Left forelimb (tissue), 1 donor: ENCODE measurements at regions not wholly inside any gene's neighbourhood (a gene's known extent, or its start where the extent isn't known, plus 50 kb on each side); places are given as distances from the start of the nearest gene placed in this dataset.
"Not testable (repeated sequence)": the region's sequence is repeated elsewhere in the genome, so short reads cannot be mapped to it uniquely, and the experiment has no call there.

ENCODE experiments used
- DNase-seq: peaks from one replicate; pipeline ENCODE4 v3.0.0-alpha.2; 2018; ENCODE audit warnings: low spot score

DNA sequence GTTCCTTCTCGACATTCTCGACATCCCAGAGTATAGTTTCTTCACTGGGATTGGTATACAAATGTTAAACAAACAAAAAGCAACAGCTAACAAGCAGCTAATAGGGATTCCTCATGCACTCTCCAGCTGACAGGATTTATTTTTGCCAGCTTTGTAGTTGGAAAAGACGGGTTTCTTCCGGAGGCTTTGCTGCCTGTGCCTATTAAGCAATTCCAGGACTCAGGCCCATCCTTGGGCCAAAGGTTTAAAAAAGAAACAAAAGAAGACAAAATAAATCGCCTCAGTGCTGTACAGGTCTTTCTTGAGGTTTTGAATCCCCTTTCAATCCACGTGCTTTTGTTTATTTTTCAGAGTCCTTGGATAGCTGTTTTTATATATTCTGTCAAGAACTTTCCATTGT, 1414.5 kb upstream of the PCDH9 start:
- no peak for DNase-seq

DNA sequence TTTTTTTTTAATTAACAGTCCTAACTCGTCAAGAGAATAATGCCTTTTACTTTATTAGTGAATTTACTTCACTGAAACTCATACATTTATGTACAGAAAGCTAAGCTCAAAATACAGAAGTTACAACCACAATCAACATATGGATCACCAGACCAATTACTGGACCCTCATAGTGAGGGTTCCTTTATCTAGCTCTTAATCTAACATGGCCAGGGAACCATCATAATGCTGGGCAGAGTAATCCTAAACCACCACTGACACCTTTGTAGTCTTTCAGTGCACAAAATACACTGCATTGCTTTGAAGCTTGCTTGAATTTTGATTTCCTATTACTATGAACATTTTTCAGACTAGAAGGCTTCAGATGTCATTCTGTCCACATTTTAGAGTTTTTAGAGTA, 1406.6 kb upstream of the PCDH9 start:
- no peak for DNase-seq

DNA sequence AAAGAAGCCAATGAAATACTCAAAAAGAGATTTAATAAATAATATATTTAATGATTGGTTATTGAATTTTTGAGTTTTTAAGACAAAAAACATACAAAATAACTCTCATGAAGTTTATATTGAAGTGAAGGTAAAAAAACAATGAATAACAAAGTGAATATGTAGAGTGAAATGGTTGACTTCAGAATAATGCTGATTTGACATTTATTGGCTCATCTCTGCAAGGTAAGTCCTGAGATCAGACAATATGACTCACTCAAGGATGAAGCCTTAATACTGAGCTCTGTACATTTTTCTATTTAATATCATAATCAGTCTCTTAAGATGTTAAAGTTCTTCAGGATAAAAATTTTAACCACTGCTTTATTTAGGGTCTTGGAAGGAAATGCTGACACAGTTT, 1398.9 kb upstream of the PCDH9 start:
- no peak for DNase-seq

DNA sequence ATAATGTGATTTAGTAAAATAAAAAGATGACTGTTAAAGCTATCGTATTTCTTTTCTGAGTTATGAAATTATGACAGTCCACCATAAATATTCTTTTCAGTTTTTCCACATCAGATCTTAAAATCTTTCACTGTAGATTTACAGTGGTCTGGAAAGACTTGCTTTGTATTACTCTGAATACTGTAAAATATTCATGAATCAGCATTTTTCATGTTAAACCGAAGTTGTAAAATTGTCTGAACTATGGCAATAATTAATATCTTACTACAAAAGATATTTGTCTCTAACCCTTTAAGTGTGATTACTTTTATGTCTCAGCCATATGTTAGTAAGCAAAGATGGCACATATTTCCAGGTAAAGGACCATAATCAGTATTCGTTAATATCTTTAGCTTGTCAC, 1397.2 kb upstream of the PCDH9 start:
- DNase-seq, result no peak

DNA sequence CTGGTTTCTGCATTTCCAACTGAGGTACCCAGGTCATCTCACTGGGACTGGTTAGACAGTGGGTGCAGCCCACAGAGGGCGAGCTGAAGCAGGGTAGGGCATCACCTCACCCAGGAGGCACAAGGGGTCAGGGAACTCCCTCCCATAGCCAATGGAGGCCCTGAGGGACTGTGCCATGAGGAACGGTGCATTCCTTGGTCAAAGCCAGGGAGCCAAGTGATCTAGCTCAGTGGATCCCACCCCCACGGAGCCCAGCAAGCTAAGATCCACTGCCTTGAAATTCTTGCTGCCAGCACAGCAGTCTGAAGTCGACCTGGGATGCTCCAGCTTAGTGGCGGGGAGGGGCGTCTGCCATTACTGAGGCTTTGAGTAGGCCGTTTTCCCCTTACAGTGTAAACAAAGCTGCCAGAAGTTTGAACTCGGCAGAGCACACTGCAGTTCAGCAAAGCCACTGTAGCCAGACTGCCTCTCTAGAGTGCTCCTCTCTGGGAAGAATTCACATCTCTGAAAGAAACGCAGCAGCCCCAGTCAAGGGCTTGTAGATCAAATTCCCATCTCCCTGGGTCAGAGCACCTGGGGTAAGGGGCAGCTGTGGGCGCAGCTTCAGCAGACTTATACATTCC, 1386.6 kb upstream of the PCDH9 start:
- no peak for DNase-seq

DNA sequence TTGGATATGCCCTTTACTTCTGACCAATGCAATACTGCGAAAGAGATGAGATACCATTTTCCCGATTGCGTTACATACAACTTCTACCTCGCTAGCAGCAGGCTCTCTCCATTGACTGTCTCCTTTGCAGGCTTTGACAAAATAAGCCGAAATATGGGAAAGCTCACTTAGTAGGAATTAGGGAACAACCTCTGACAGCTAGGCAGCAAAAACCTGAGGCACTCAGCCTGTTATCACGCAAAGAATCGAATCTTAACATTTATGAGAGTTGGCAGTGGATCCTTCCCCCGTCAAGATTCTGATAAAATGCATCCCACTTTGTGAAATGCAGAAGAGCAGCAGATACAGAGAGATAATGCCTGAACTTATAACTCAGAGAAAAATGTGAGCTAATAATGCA, 1379.5 kb upstream of the PCDH9 start:
- DNase-seq, result no peak

DNA sequence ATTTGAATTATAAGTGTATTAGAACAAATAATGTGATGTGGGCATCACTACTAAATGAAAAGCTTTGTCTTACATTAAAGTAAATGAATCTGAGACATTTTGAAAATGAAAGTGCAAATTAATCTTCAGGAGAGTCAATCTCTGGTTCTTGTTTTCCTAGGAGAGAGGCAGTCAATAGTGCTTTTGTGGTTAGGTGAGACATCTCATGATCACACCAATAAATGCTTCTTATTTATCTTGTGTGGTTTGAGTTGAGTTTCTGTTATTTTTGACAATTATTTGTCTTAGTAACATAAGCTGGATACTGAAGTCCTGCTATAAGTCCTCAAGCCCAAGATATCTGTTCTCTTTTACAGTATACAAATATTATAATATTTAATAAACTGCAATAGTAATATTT, 1378.0 kb upstream of the PCDH9 start:
- DNase-seq, result no peak

DNA sequence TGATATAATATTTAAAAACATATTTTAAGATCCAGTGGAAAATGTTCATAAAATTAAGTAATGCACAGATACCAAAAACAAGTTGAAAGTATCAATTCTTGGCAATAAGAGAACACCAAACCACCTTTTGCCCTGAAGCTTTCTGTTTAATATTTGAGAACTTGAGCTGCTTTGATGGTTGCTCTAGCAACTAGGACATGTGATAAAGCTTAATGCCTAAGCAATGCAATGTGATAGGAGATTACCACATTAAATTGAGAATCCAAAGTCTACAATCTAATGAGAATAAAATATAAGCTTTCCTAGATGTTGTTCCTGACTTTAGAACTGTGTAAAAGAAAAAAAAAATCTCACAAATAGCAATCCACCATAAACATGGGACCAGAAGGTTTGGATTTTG, 1367.5 kb upstream of the PCDH9 start:
- DNase-seq, result no peak

DNA sequence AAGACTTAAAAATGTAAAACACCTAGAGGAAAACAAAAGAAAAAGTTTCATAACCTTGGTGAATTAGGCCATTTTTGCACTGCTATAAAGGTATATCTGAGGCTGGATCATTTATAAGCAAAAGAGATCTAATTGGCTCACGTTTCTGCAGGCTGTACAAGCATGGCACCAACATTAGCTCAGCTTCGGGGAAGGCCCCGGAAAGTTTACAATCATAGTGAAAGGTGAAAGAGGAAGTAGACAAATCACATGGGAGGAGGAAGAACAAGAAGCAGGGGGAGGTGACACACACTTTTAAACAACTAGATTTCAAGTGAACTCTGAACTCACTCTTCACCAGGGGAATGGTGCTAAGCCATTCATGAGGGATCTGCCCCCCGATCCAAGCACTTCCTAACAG, 1358.5 kb upstream of the PCDH9 start:
- DNase-seq, result no peak

DNA sequence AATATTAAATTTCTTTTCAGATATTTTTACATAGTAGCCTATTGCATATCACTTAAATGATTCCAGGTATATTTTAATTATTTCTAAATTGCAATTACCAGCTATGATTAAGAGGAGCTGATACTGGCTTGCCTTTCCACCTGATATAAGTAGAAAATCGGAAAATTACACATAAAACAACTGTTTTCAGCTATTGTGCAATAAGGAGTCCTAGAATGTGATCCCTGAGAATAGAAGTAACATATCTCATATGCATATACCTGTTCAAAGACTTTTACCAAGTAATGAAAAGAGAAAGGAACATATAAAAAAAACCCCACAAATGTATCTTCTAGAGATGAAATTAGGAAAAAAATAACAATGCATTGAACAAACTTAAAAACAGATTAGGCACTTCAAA, 1354.6 kb upstream of the PCDH9 start:
- DNase-seq, result no peak

DNA sequence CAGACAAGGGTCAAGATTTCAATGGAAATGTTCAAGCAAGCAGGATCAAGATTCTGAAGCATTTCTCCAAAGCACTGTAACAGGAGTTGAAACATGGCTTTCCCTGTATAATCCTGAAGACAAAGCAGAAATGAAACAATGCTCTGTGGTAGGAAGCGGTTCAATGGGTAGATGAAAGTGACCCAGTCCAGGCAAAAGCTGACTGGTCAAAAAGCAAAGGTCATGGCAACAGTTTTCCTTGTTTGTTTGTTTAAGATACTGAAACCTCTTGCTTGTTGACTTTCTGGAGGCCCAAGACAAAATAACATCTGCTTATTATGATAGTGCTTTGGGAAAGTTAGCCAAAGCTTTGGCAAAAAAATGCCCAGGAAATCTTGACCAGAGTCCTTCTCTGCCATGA, 1343.9 kb upstream of the PCDH9 start:
- no peak for DNase-seq

DNA sequence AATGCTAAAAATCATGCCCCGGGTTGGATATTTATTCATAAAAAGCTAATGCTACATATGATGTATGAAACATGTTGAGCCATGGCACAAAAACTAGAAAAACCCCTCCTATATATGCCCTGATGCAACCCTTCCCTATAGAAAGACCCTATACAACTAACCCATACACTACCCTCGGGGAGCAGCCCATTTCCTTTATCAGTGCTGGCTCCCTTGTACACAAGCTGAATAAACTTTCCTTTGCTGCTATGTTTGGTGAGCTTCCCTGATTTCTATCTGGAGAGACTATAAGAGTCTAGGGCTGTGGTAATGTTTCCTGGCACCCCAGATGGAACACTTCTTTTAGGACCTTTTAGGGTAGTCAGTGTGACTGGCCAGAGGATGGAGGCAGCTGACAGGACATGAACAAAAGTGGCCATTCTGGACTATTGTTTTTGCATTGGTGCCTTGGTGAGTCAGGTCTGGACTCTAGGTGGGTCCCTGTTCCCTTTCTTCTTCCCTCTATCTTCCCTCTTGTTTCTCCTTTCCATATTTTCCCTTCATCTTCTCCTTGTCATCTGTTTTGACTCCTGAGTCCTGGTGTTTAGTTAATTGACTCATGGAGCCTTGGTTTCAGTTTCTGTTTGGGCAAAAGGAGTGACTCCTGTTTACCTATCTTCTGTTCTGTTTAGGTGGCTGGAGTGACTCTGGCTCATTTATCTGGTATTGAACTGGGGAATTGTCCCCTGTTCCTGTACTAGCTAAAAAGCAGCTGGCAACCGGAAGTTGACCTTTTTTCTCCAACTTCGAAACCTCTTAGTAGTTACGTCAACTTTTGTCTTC, 1321.8 kb upstream of the PCDH9 start:
- no peak for DNase-seq

DNA sequence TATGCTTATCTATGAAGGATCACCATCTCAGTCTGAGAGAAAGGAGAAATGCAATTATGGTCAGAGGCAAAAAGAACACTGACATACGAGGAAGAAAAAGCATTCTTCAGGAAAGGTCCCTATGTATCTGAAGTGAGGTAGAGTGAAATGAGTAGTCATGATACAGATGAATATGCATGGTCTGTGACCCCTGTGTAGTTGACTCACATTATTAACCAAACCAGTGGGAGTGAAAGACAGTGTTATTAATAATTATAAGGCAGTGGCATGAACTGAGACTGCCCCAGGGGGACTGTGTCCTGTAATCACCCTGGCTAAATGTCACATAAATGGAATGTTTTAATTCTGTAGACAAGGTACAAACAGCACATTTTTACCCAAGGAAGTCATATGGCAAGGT, 1320.2 kb upstream of the PCDH9 start:
- DNase-seq, result no peak

DNA sequence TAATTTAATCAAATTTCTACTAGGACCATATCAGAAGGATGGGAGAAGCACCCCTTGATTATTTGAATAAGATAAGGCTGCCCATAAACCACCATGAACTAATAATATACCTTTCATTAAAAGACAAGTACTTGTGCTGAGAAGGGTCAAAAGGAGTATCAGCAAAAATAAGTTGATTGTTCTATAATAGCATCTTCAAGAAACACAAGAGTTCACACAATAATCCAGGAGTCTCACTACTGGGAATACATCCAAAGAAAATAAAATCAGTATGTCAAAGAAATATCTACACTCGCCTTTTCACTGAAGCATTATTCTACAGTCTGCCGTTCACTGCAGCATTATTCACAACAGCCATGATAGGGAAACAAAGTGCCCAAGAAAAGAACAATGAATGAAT, 1310.1 kb upstream of the PCDH9 start:
- no peak for DNase-seq

DNA sequence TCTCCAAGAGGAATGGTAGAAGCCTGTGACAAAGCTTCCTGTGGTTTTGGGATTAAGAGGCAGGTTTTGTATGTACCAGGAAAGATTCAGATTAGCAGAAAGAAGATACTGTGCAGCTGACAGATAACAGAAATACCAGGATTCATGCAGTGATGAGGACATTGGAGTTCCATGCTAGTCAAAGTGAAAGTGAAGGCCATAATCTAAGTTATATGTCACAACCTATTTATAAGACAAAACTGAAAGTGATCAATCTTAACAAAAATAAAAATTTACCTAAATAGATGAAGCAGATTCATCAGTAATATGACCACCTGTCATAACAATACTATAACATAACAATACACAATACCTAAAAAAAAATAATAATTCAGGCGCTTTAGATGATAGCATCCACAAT, 1305.2 kb upstream of the PCDH9 start:
- DNase-seq, result no peak

DNA sequence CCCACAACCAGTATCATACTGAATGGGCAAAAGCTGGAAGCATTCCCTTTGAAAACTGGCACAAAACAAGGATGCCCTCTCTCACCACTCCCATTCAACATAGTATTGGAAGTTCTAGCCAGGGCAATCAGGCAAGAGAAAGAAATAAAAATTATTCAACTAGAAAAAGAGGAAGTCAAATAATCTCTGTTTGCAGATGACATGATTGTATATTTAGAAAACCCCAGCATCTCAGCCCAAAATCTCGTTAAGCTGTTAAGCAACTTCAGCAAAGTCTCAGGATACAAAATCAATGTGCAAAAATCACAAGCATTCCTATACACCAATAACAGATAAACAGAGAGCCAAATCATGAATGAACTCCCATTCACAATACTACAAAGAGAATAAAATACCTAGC, 1297.0 kb upstream of the PCDH9 start:
- DNase-seq, result not testable (repeated sequence)

DNA sequence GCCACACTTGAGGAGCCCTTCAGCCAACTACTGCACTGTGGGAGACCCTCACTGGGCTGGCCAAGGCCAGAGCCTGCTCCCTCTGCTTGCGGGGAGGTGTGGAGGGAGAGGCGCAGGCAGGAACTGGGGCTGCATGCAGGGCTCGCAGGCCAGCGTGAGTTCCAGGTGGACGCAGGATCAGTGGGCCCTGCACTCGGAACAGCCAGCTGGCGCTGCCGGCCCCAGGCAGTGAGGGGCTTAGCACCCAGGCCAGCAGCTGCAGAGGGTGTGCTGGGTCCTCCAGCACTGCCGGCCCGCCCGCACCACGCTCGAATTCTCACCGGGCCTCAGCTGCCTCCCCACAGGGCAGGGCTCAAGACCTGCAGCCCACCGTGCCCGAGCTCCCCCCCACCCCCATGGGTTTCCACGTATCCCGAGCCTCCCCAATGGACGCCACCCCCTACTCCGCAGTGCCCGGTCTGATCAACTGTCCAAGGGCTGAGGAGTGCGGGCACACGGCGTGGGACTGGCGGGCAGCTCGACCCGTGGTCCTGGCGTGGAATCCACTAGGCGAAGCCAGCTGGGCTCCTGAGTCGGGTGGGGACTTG, 1293.8 kb upstream of the PCDH9 start:
- DNase-seq, result no peak

DNA sequence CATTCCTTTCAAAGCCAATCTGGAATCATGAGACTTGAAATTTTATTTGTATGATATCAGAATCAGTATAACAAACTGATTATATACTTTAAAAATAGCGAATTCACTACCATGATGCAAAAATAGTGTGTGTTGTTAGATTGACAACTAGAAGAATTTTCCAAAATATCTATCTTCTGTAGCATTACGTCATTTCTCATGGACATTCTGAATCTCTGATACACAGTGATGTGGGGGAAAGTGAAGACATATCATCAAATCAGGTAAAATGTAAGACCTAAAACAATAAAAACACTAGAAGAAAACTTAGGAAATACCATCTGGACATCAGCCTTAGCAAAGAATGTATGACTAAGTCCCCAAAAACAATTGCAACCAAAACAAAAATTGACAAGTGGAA, 1292.0 kb upstream of the PCDH9 start:
- DNase-seq, result no peak

DNA sequence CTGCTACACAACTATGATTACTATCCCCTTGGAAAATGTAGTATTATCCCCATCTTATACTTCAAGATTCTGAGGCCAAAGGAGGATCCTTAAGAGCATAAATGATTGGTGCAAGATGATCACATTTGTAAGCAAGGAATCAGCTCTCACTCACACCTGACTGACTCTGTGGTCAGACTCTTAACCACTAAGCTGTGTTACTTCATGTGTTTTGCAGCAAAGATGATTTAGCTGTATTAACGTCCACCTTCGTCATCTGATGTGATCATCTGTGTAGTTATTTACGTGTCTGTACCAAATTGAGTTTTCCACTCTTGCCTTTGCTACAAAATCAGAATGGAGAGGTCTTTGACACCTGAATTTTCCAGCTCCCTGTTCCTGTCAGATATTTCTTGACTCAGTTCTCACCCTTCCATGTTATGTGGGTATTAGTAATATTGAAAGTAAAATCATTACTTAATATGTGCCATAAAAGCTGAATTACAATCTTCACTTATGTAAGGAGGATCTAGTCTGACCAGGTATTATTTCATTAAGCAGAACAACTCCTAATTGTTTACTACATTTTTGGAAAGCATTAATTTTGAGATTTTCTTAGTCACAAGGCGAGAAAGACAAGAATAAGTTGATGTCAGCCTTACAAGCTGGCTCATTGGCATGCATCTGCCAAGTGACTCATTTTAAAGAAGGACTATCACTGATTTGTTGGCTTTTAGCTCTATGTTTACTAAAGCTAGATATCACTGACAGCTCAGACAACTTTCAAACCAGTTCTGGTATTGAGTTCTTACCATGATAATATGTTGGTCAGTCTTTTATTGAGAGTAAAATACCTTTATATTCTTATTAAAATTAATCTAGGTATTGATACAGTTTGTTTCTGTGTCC, 1279.8 kb upstream of the PCDH9 start:
- DNase-seq, result no peak

DNA sequence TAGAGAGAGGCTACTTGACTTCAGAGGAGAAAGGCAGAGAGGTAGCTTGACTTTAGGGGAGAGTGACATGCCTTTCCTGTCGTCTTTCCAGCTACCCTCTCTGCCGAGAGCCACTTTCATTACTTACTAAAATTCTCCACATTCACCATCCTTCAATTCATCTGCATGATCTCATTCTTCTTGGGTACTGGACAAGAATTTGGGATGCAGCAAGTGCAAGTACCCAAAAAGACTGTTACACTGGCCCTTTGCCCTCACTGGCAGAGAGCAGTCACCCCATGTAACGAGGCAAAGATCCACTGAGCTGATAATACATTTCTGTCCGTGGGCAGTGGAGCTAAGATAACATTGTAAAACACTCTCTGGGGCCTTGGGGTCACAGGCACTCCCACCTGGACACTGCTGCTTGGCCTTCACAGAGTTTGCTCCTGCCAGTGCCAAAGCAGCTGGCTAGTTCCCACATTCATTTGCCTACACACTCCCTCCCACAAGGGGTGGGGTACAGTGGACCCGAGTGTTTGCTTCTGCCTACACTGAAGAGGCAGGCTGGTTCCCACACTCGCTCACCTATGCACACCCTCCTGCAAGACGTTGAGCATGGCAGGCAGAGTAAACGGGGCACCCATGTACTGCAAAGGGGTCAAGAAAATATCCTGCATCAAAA, 1276.9 kb upstream of the PCDH9 start:
- DNase-seq, result no peak

DNA sequence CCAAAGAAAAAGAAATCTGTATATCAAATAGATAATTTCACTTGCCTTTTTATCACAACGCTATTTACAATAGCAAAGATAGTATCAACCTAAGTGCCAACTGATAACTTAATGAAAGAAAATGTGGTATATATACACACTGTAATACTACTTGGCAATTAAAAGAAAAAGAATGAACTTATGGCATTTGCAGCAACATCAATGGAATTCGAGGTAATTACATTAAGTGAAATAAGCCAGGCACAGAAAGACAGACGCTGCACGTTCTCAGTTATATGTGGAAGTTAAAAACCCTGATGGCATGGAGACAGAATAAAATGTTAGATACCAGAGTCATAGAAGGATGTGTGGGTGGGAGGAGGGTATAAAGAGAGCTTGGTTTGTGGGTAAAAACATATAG, 1260.5 kb upstream of the PCDH9 start:
- no peak for DNase-seq

DNA sequence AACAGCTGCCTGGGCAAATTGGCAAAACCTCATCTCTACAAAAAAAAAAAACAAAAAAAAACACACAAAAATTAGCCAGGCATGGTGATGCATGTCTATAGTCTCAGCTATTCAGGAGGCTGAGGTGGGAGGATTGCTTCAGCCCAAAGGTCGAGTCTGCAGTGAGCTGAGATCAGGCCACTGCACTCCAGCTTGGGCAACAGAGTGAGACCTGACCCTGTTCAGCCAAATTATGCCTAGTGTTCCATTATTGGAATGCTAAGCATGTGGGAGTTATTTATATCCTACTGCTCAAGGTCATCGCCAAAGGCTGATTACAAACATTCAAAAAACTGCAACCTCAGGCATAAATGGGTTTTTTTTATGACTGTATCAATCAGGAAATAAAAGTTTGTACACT, 1251.0 kb upstream of the PCDH9 start:
- no peak for DNase-seq
